ENCODE measurements at regions not wholly inside any gene's neighbourhood (a gene's known extent, or its start where the extent isn't known, plus 50 kb on each side); places are given as distances from the start of the nearest gene placed in this dataset.

DNA sequence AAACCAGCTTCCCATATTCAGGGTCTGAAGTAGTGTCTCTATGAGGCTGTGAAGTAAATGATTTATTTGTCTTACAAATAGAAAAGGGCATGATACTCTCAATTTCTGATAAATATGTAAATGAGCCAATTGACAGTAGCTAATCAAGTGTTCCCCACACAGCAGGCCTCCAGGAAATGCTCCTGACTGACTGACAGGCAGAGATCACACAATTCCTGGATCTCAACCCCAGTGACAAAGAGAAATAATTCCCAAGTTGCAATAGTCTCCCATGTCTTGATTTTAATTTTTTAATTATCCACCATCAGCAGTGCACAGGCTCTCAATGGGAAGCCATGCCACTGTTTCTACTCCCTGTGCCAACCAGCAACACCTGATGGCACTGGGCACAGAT is 390.4 kb downstream of the SOX11 start:
- H3K9me3 ChIP-seq = peaks cover 0 to 14% (median 0%) of the 10 kb centered on the region in 8 donors
- H3K27ac ChIP-seq = no peak overlapping the region
- no peaks in the 10 kb centered on the region for H3K4me1 ChIP-seq
- no peaks in the 10 kb centered on the region for H3K36me3 ChIP-seq
- no peak overlapping the region for H3K4me3 ChIP-seq
- no peak for DNase-seq
- intact Hi-C loops (cut with DNase I; ENCODE audit: low total_unique reads) = no loop called here
- H3K27me3 ChIP-seq (replicated peaks in 1 of 7) = no peaks in the 10 kb centered on the region
- TF ChIP-seq, protein P1, sequence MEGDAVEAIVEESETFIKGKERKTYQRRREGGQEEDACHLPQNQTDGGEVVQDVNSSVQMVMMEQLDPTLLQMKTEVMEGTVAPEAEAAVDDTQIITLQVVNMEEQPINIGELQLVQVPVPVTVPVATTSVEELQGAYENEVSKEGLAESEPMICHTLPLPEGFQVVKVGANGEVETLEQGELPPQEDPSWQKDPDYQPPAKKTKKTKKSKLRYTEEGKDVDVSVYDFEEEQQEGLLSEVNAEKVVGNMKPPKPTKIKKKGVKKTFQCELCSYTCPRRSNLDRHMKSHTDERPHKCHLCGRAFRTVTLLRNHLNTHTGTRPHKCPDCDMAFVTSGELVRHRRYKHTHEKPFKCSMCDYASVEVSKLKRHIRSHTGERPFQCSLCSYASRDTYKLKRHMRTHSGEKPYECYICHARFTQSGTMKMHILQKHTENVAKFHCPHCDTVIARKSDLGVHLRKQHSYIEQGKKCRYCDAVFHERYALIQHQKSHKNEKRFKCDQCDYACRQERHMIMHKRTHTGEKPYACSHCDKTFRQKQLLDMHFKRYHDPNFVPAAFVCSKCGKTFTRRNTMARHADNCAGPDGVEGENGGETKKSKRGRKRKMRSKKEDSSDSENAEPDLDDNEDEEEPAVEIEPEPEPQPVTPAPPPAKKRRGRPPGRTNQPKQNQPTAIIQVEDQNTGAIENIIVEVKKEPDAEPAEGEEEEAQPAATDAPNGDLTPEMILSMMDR (IDR thresholded peaks at IDR 0.05 in 8 of 11, conservative IDR thresholded peaks at IDR 0.05 in 3 of 11) = no peak
- TF ChIP-seq POLR2A (IDR thresholded peaks at IDR 0.05) (no peak), POLR2AphosphoS5 (IDR thresholded peaks at IDR 0.05) (no peak)

- peaks cover 0 to 18% (median 0%) of the 10 kb centered on the region in 8 donors for H3K9me3 ChIP-seq
- H3K4me1 ChIP-seq = no peaks in the 10 kb centered on the region
- H3K4me3 ChIP-seq = no peak overlapping the region
- TF ChIP-seq, protein P1 (IDR thresholded peaks at IDR 0.05 in 8 of 11, conservative IDR thresholded peaks at IDR 0.05 in 3 of 11) = no peak
- no peak for TF ChIP-seq POLR2A (IDR thresholded peaks at IDR 0.05)
- TF ChIP-seq POLR2AphosphoS5 (IDR thresholded peaks at IDR 0.05) = no peak
- intact Hi-C loops (cut with DNase I; ENCODE audit: low total_unique reads) = no loop called here
- no peak for DNase-seq
- H3K27ac ChIP-seq = no peak overlapping the region
- 78 to 95% (median 90%) methylated on average over 2 of the region's 2 CpGs for WGBS, 5 donors
- no peaks in the 10 kb centered on the region for H3K27me3 ChIP-seq (replicated peaks in 1 of 7)
- H3K36me3 ChIP-seq = no peaks in the 10 kb centered on the region
Measured at GRCh38 chr2:6083136-6083535, 391.0 kb downstream of the SOX11 start.

- 61 to 70% (median 65%) methylated on average over 3 of the region's 3 CpGs for WGBS, 5 donors
- Histone ChIP-seq H3K4me3 (no peak overlapping the region), H3K27me3 (replicated peaks in 1 of 7) (no peaks in the 10 kb centered on the region), H3K27ac (no peak overlapping the region), H3K4me1 (no peaks in the 10 kb centered on the region), H3K36me3 (no peaks in the 10 kb centered on the region), H3K9me3 (peaks cover 0 to 18% (median 0%) of the 10 kb centered on the region in 8 donors)
- no peak for DNase-seq
- intact Hi-C loops (cut with DNase I; ENCODE audit: low total_unique reads) = no loop called here
- TF ChIP-seq POLR2A (IDR thresholded peaks at IDR 0.05) (no peak), POLR2AphosphoS5 (IDR thresholded peaks at IDR 0.05) (no peak)
- TF ChIP-seq, protein P1 (IDR thresholded peaks at IDR 0.05 in 8 of 11, conservative IDR thresholded peaks at IDR 0.05 in 3 of 11) = no peak
Measured at GRCh38 chr2:6089474-6089873, 397.3 kb downstream of the SOX11 start.

DNA sequence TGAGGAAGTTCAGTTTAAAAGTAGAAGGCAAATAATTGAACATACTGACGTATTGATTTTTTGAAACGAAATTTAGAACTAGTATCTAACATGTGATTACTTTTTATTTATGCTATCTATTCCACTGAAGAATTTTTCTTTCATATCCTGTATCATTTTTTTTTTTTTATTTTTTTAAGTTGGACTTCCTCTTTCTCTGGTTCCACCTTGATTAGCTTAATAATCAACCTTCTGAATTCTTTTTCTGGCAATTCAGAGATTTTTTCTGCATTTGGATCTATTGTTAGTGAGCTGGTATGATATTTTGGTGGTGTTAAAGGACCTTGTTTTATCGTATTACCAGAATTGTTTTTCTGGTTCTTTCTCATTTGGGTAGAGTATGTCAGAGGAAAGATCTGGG is 411.2 kb downstream of the SOX11 start:
- Histone ChIP-seq H3K36me3 (no peaks in the 10 kb centered on the region), H3K4me3 (no peak overlapping the region), H3K9me3 (no peaks in the 10 kb centered on the region), H3K27me3 (replicated peaks in 1 of 7) (no peaks in the 10 kb centered on the region), H3K27ac (no peak overlapping the region), H3K4me1 (no peaks in the 10 kb centered on the region)
- no peak for DNase-seq
- 78 to 94% (median 91%) methylated on average over 3 of the region's 3 CpGs for WGBS, 5 donors
- TF ChIP-seq POLR2AphosphoS5 (IDR thresholded peaks at IDR 0.05) (no peak), POLR2A (IDR thresholded peaks at IDR 0.05) (no peak)
- TF ChIP-seq, protein P1 (IDR thresholded peaks at IDR 0.05 in 8 of 11, conservative IDR thresholded peaks at IDR 0.05 in 3 of 11) = no peak
- intact Hi-C loops (cut with DNase I; ENCODE audit: low total_unique reads) = no loop called here

Measured in spleen (tissue), 11 donors.